Right lung (tissue), 2 donors: ENCODE measurements at regions not wholly inside any gene's neighbourhood (a gene's known extent, or its start where the extent isn't known, plus 50 kb on each side); places are given as distances from the start of the nearest gene placed in this dataset.
"Not testable (repeated sequence)": the region's sequence is repeated elsewhere in the genome, so short reads cannot be mapped to it uniquely, and the experiment has no call there.

ENCODE experiments used
- DNase-seq, 2 donors: peaks; one replicate each; pipeline ENCODE4 v3.0.0-alpha.2; 2013

- DNase-seq, result no peak
Measured at GRCh38 chr13:58893396-58893795, 1261.9 kb downstream of the PCDH17 start.

GRCh38 chr13:58906329-58907007 lies 1257.3 kb downstream of the DIAPH3 start:
- no peak for DNase-seq

GRCh38 chr13:58907347-58907746 lies 1256.4 kb downstream of the DIAPH3 start:
- DNase-seq, result no peak

- no peak for DNase-seq
Measured at GRCh38 chr13:58908019-58908679, 1255.6 kb downstream of the DIAPH3 start.

GRCh38 chr13:58919551-58919950 lies 1244.2 kb downstream of the DIAPH3 start:
- DNase-seq, result no peak

- no peak for DNase-seq
Measured at GRCh38 chr13:58921129-58921528, 1242.6 kb downstream of the DIAPH3 start.

GRCh38 chr13:58926858-58927257 lies 1236.9 kb downstream of the DIAPH3 start:
- no peak for DNase-seq

- no peak for DNase-seq
Measured at GRCh38 chr13:58933475-58933874, 1230.3 kb downstream of the DIAPH3 start.

- DNase-seq, result no peak
Measured at GRCh38 chr13:58935689-58936088, 1228.0 kb downstream of the DIAPH3 start.

GRCh38 chr13:58946274-58946673 lies 1217.5 kb downstream of the DIAPH3 start:
- DNase-seq, result no peak

- no peak for DNase-seq
Measured at GRCh38 chr13:58949646-58950045, 1214.1 kb downstream of the DIAPH3 start.

GRCh38 chr13:58950911-58951310 lies 1212.8 kb downstream of the DIAPH3 start:
- no peak for DNase-seq

GRCh38 chr13:58953638-58954037 lies 1210.1 kb downstream of the DIAPH3 start:
- DNase-seq, result no peak

GRCh38 chr13:58955546-58956385 lies 1208.0 kb downstream of the DIAPH3 start:
- no peak for DNase-seq

- not testable (repeated sequence) for DNase-seq
Measured at GRCh38 chr13:58958097-58958496, 1205.6 kb downstream of the DIAPH3 start.

GRCh38 chr13:58960888-58961287 lies 1202.8 kb downstream of the DIAPH3 start:
- DNase-seq, result no peak

GRCh38 chr13:58963321-58963720 lies 1200.4 kb downstream of the DIAPH3 start:
- DNase-seq, result no peak

GRCh38 chr13:58964048-58964447 lies 1199.7 kb downstream of the DIAPH3 start:
- DNase-seq, result no peak

GRCh38 chr13:58977085-58977484 lies 1186.6 kb downstream of the DIAPH3 start:
- DNase-seq, result no peak

GRCh38 chr13:58978331-58978730 lies 1185.4 kb downstream of the DIAPH3 start:
- DNase-seq, result no peak

GRCh38 chr13:58979851-58980250 lies 1183.9 kb downstream of the DIAPH3 start:
- no peak for DNase-seq

- no peak for DNase-seq
Measured at GRCh38 chr13:58985845-58986244, 1177.9 kb downstream of the DIAPH3 start.

- no peak for DNase-seq
Measured at GRCh38 chr13:58989556-58989955, 1174.2 kb downstream of the DIAPH3 start.
